ENCODE measurements at regions not wholly inside any gene's neighbourhood (a gene's known extent, or its start where the extent isn't known, plus 50 kb on each side); places are given as distances from the start of the nearest gene placed in this dataset.

DNA sequence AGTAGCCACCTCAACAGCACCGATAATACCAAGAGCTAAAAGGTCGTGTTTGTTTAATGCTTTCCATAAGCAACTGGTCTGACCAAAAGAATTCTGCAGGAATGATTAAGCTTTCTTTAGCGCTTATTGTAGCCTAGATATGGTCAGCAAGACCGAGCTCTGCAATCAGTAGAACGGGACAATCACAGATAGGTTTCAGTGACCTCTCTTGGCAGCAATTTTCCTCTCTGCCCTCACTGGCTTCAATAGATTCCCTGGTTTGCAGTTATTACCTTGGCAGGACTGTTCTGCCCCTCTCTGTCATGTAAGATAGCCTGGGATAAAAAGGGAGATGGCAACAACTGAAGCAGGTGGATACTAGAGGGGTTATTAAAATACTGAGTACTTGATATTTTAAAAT, 337.1 kb upstream of the NECTIN3 start:
- no peak for DNase-seq (ENCODE audit: low read depth, low spot score)
- no peak overlapping the region for H3K4me3 ChIP-seq (ENCODE audit: low read depth, low read length)
- TF ChIP-seq CTCF (IDR thresholded peaks at IDR 0.05; ENCODE audit: low read depth, low read length): no peak
- in situ Hi-C loops (cut with HindIII; ENCODE audit: low sequenced_read_pairs): no loop called here

DNA sequence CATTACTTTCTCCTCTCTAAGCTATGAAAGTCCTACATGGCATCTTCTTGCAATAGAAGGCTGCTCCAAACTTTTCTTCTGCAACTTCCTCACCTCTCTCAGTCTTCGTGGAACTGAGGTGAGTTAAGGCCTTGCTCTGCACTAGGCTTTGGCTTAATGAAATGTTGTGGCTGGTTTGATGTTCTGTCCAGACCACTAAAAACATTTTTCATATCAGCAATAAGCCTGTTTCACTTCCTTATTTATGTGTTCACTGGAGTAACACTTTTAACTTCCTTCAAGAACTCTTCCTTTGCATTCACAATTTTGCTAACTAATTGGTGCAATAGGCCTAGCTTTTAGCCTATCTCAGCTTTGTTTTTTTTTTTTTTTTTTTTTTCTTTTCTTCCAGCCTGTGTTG, 335.3 kb upstream of the NECTIN3 start:
- H3K4me3 ChIP-seq (ENCODE audit: low read depth, low read length): no peak overlapping the region
- in situ Hi-C loops (cut with HindIII; ENCODE audit: low sequenced_read_pairs): no loop called here
- no peak for TF ChIP-seq CTCF (IDR thresholded peaks at IDR 0.05; ENCODE audit: low read depth, low read length)
- no peak for DNase-seq (ENCODE audit: low read depth, low spot score)

DNA sequence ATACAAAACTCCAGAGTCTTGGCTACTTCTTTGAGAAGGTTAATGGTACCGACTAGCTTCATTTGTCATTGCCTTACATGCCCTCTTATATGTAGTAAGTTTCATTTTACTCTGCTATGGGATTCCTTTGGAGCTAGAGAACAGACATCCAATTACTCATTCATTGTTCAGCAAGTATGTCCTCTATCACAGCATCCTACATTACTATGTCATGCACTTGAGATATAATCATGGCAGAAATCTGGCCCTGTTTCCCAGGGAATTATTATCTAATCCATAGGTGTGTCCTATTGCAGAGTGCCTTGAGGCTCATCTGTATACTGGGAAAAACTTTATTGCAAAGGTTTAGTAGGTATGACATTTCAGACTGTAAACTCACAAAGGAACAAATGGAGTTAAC, 333.1 kb upstream of the NECTIN3 start:
- in situ Hi-C loops (cut with HindIII; ENCODE audit: low sequenced_read_pairs): no loop called here
- TF ChIP-seq CTCF (IDR thresholded peaks at IDR 0.05; ENCODE audit: low read depth, low read length): no peak
- DNase-seq (ENCODE audit: low read depth, low spot score): no peak
- no peak overlapping the region for H3K4me3 ChIP-seq (ENCODE audit: low read depth, low read length)

DNA sequence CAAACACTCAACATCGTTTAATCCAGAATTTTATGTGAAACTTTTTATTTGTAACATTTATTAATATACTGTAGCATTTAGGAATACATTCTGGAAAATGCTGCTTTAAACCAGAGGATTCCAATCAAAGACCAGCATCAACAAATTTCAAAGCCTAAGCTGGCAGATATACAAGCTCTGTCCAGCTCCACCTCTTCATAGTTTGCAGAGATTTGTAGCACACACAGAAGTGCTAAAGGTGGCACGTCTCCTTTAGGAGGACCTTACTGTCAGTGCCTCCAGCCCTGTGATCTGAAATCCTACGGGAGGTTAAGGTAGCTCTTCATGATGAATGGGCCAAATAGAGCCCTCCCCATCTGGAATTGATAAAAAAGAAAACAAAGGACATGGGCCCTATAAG, 329.7 kb upstream of the NECTIN3 start:
- no peak overlapping the region for H3K4me3 ChIP-seq (ENCODE audit: low read depth, low read length)
- in situ Hi-C loops (cut with HindIII; ENCODE audit: low sequenced_read_pairs): no loop called here
- DNase-seq (ENCODE audit: low read depth, low spot score): no peak
- TF ChIP-seq CTCF (IDR thresholded peaks at IDR 0.05; ENCODE audit: low read depth, low read length): no peak

- no peak for DNase-seq (ENCODE audit: low read depth, low spot score)
- TF ChIP-seq CTCF (IDR thresholded peaks at IDR 0.05; ENCODE audit: low read depth, low read length): no peak
- in situ Hi-C loops (cut with HindIII; ENCODE audit: low sequenced_read_pairs): no loop called here
- no peak overlapping the region for H3K4me3 ChIP-seq (ENCODE audit: low read depth, low read length)
Observed at GRCh38 chr3:110743202-110743601, 328.4 kb upstream of the NECTIN3 start.

DNA sequence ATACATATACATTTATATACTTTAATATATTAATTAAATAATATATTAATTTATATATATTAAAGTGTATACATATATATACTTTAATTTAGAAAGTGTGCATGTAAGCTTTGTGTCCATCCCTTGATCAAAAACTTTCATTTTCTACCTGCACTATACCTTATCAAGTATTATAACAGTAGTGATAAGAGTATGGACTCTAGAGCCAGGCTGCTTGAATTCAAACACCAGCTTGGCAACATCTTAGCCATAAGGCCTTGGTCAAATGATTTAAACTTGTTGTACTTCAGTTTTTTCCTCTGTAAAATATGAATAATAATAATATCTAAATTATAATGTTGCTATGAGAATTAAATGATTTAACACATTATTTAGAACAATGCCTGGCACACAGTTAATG, 327.6 kb upstream of the NECTIN3 start:
- no peak for DNase-seq (ENCODE audit: low read depth, low spot score)
- in situ Hi-C loops (cut with HindIII; ENCODE audit: low sequenced_read_pairs): no loop called here
- no peak for TF ChIP-seq CTCF (IDR thresholded peaks at IDR 0.05; ENCODE audit: low read depth, low read length)
- H3K4me3 ChIP-seq (ENCODE audit: low read depth, low read length): no peak overlapping the region

- no peak overlapping the region for H3K4me3 ChIP-seq (ENCODE audit: low read depth, low read length)
- in situ Hi-C loops (cut with HindIII; ENCODE audit: low sequenced_read_pairs): no loop called here
Observed at GRCh38 chr3:110744723-110745122, 326.9 kb upstream of the NECTIN3 start.

More at GRCh38 chr3:110744723-110745122, 326.9 kb upstream of the NECTIN3 start:
- no peak for DNase-seq (ENCODE audit: low read depth, low spot score)
- no peak for TF ChIP-seq CTCF (IDR thresholded peaks at IDR 0.05; ENCODE audit: low read depth, low read length)
